ENCODE measurements at regions not wholly inside any gene's neighbourhood (a gene's known extent, or its start where the extent isn't known, plus 50 kb on each side); places are given as distances from the start of the nearest gene placed in this dataset.

DNA sequence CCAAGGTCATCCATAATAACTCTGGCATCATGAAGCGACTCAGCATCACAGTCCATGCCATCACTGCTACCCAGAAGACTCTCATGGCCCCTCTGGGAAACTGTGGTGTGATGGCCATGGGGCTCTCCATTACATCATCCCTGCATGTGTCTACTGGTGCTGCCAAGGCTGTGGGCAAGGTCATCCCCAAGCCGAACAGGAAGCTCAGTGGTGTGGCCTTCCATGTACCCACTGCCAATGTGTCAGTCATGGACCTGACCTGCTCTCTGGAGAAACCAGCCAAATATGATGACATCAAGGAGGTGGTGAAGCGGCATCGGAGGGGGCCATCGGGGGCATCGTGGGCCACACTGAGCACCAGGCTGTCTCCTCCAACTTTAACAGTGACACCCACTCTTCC, 65.1 kb upstream of the ARHGAP29 start:
- H3K4me2 ChIP-seq (ENCODE audit: low read length): no peak overlapping the region
- H3K9me3 ChIP-seq (ENCODE audit: insufficient read depth, low read length): no peaks in the 10 kb centered on the region
- no peak overlapping the region for H3K27ac ChIP-seq (ENCODE audit: low read length)
- TF ChIP-seq EZH2phosphoT487 (IDR thresholded peaks at IDR 0.05; ENCODE audit: low read depth): no peak
- TF ChIP-seq, protein P1, sequence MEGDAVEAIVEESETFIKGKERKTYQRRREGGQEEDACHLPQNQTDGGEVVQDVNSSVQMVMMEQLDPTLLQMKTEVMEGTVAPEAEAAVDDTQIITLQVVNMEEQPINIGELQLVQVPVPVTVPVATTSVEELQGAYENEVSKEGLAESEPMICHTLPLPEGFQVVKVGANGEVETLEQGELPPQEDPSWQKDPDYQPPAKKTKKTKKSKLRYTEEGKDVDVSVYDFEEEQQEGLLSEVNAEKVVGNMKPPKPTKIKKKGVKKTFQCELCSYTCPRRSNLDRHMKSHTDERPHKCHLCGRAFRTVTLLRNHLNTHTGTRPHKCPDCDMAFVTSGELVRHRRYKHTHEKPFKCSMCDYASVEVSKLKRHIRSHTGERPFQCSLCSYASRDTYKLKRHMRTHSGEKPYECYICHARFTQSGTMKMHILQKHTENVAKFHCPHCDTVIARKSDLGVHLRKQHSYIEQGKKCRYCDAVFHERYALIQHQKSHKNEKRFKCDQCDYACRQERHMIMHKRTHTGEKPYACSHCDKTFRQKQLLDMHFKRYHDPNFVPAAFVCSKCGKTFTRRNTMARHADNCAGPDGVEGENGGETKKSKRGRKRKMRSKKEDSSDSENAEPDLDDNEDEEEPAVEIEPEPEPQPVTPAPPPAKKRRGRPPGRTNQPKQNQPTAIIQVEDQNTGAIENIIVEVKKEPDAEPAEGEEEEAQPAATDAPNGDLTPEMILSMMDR (IDR thresholded peaks at IDR 0.05; ENCODE audit: low read depth, low read length): no peak
- no peak overlapping the region for H2AFZ ChIP-seq (ENCODE audit: low read depth, low read length)
- H3K4me1 ChIP-seq (ENCODE audit: low read length): no peaks in the 10 kb centered on the region
- H4K20me1 ChIP-seq (ENCODE audit: insufficient read depth, low read length): no peaks in the 10 kb centered on the region
- H3K9ac ChIP-seq (ENCODE audit: low read length): no peak overlapping the region
- no peaks in the 10 kb centered on the region for H3K79me2 ChIP-seq (ENCODE audit: low read length)
- H3K27me3 ChIP-seq (ENCODE audit: low read depth, low read length): no peaks in the 10 kb centered on the region
- H3K4me3 ChIP-seq (ENCODE audit: low read length): no peak overlapping the region
- no peaks in the 10 kb centered on the region for H3K36me3 ChIP-seq (replicated peaks; ENCODE audit: low read depth, low read length)

DNA sequence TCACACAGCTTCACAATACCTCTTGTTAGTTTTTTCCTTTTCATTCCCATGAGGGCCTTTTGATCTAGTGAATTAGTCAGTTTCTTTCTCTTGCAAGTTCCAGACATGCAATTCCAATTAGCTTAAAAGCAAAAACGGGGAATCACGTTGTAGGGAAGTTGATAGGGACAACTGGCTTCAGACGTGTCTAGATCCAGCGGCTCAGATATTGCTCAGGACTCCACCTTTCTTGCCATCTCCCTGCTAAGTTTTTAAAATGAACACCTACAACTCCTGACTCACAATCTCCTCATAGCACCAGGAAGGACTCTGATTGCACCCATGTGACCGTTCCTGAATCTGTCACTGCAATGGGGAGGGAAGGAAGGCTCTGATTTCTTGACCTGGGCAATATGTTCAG, 63.8 kb upstream of the ARHGAP29 start:
- Histone ChIP-seq H4K20me1 (ENCODE audit: insufficient read depth, low read length) (no peaks in the 10 kb centered on the region), H3K4me2 (ENCODE audit: low read length) (no peak overlapping the region), H2AFZ (ENCODE audit: low read depth, low read length) (no peak overlapping the region)

GRCh38 chr1:94300731-94301130, 63.3 kb upstream of the ARHGAP29 start:
- Histone ChIP-seq H3K4me3 (ENCODE audit: low read length) (no peak overlapping the region), H3K36me3 (replicated peaks; ENCODE audit: low read depth, low read length) (no peaks in the 10 kb centered on the region), H3K79me2 (ENCODE audit: low read length) (no peaks in the 10 kb centered on the region), H3K9me3 (ENCODE audit: insufficient read depth, low read length) (no peaks in the 10 kb centered on the region), H3K27me3 (ENCODE audit: low read depth, low read length) (0 out of 2 replicates have a peak, but pooled peaks cover 5% of the 10 kb centered on the region), H3K27ac (ENCODE audit: low read length) (no peak overlapping the region), H3K9ac (ENCODE audit: low read length) (no peak overlapping the region), H4K20me1 (ENCODE audit: insufficient read depth, low read length) (no peaks in the 10 kb centered on the region), H2AFZ (ENCODE audit: low read depth, low read length) (no peak overlapping the region), H3K4me2 (ENCODE audit: low read length) (no peak overlapping the region), H3K4me1 (ENCODE audit: low read length) (no peaks in the 10 kb centered on the region)
- TF ChIP-seq, protein P1 (IDR thresholded peaks at IDR 0.05; ENCODE audit: low read depth, low read length): no peak
- no peak for TF ChIP-seq EZH2phosphoT487 (IDR thresholded peaks at IDR 0.05; ENCODE audit: low read depth)

More for the DNA sequence above, 63.8 kb upstream of the ARHGAP29 start:
- no peaks in the 10 kb centered on the region for H3K79me2 ChIP-seq (ENCODE audit: low read length)
- H3K27ac ChIP-seq (ENCODE audit: low read length): no peak overlapping the region
- TF ChIP-seq EZH2phosphoT487 (IDR thresholded peaks at IDR 0.05; ENCODE audit: low read depth): no peak
- TF ChIP-seq, protein P1 (IDR thresholded peaks at IDR 0.05; ENCODE audit: low read depth, low read length): no peak
- no peaks in the 10 kb centered on the region for H3K9me3 ChIP-seq (ENCODE audit: insufficient read depth, low read length)
- no peak overlapping the region for H3K4me3 ChIP-seq (ENCODE audit: low read length)
- no peaks in the 10 kb centered on the region for H3K36me3 ChIP-seq (replicated peaks; ENCODE audit: low read depth, low read length)
- 0 out of 2 replicates have a peak, but pooled peaks cover 5% of the 10 kb centered on the region for H3K27me3 ChIP-seq (ENCODE audit: low read depth, low read length)
- no peaks in the 10 kb centered on the region for H3K4me1 ChIP-seq (ENCODE audit: low read length)
- no peak overlapping the region for H3K9ac ChIP-seq (ENCODE audit: low read length)

GRCh38 chr1:94299627-94300553, 62.5 kb upstream of the ARHGAP29 start:
- Histone ChIP-seq H3K36me3 (replicated peaks; ENCODE audit: low read depth, low read length) (no peaks in the 10 kb centered on the region), H3K9me3 (ENCODE audit: insufficient read depth, low read length) (no peaks in the 10 kb centered on the region), H3K27me3 (ENCODE audit: low read depth, low read length) (peaks cover 7% of the 10 kb centered on the region; the same call in 1 of the 2 replicates), H3K4me2 (ENCODE audit: low read length) (no peak overlapping the region), H3K4me3 (ENCODE audit: low read length) (no peak overlapping the region), H4K20me1 (ENCODE audit: insufficient read depth, low read length) (no peaks in the 10 kb centered on the region), H3K4me1 (ENCODE audit: low read length) (no peaks in the 10 kb centered on the region), H2AFZ (ENCODE audit: low read depth, low read length) (no peak overlapping the region), H3K79me2 (ENCODE audit: low read length) (no peaks in the 10 kb centered on the region), H3K9ac (ENCODE audit: low read length) (no peak overlapping the region), H3K27ac (ENCODE audit: low read length) (no peak overlapping the region)
- TF ChIP-seq, protein P1 (IDR thresholded peaks at IDR 0.05; ENCODE audit: low read depth, low read length): no peak
- TF ChIP-seq EZH2phosphoT487 (IDR thresholded peaks at IDR 0.05; ENCODE audit: low read depth): no peak
